ENCODE measurements at regions not wholly inside any gene's neighbourhood (a gene's known extent, or its start where the extent isn't known, plus 50 kb on each side); places are given as distances from the start of the nearest gene placed in this dataset.

DNA sequence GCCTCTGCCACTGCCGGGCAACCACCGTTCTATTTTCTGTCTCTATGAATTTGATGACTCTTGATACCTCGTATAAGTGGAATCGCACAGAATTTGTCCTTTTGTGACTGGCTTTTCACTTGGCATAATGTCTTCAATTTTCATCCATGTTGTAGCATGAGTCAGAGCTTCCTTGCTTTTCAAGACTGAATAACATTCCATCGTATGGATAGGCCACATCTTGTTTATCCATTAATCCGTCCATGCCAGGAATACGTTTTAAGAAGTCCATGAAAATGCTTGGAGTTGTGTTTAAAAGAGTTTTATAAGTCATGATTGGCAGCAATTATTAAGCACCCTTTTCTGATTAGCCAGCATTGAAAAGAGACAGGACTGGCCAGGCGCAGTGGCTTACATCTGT, 53.6 kb upstream of the CLDN10 start:
- no peaks in the 10 kb centered on the region for H3K36me3 ChIP-seq (ENCODE audit: control insufficient read depth in 2 of 4, insufficient read depth in 4 of 4, low read length in 3 of 4)

More for the DNA sequence above, 53.6 kb upstream of the CLDN10 start:
- H3K18ac ChIP-seq (ENCODE audit: extremely low read depth, low read length) = no peak overlapping the region
- 93% methylated on average over 8 of the region's 8 CpGs; no CpG with 5 or more reads in 1 of the 2 experiments for whole genome bisulfite sequencing, 2 experiments (ENCODE audit: extremely low coverage in 1 of 2, insufficient coverage in 1 of 2, insufficient read length in 1 of 2, insufficient replicate concordance in 2 of 2, low coverage in 1 of 2, low lambda C conversion rate in 2 of 2, missing lambda C conversion rate in 1 of 2)
- ChIA-PET CTCF (ENCODE audit: partially characterized antibody) (interaction anchor here (0.6 to 5.9 kb wide), 3 partner anchors 19 to 65 kb away, joined by 4 to 62 read pairs (median 4); no protein-coding TSS in a partner anchor), POLR2A (ENCODE audit: partially characterized antibody) (no interaction called here)
- no peaks in the 10 kb centered on the region for H3K4me1 ChIP-seq (replicated peaks in 1 of 4; ENCODE audit: control insufficient read depth in 3 of 4, insufficient read depth in 4 of 4, low read length in 3 of 4)
- H4K91ac ChIP-seq (replicated peaks; ENCODE audit: insufficient read length, low read length) = no peak overlapping the region
- H3K9ac ChIP-seq (replicated peaks in 1 of 4; ENCODE audit: extremely low read depth in 1 of 4, low read depth in 3 of 4, low read length in 3 of 4) = no peak overlapping the region
- no peak overlapping the region for H3K27ac ChIP-seq (ENCODE audit: low read depth, low read length)
- no peak overlapping the region for H3K23ac ChIP-seq (ENCODE audit: insufficient read length)
- TF ChIP-seq, protein P1, sequence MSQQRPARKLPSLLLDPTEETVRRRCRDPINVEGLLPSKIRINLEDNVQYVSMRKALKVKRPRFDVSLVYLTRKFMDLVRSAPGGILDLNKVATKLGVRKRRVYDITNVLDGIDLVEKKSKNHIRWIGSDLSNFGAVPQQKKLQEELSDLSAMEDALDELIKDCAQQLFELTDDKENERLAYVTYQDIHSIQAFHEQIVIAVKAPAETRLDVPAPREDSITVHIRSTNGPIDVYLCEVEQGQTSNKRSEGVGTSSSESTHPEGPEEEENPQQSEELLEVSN (IDR thresholded peaks at IDR 0.05) = no peak
- no peak for TF ChIP-seq CTBP2 (IDR thresholded peaks at IDR 0.05; ENCODE audit: borderline replicate concordance, insufficient read depth, insufficient read length, low read length)
- H3K23me2 ChIP-seq (ENCODE audit: low read depth, low read length) = no peaks in the 10 kb centered on the region
- H4K5ac ChIP-seq (ENCODE audit: insufficient read length, low read depth, low read length) = no peak overlapping the region
- H2BK12ac ChIP-seq (ENCODE audit: low read depth, low read length) = no peak overlapping the region
- H3K4me3 ChIP-seq (ENCODE audit: extremely low read depth in 1 of 4, insufficient read depth in 2 of 4, low read depth in 3 of 4, low read length in 4 of 4) = no peak overlapping the region
- no peak overlapping the region for H2AK5ac ChIP-seq (ENCODE audit: low read depth, low read length)
- H3K14ac ChIP-seq (ENCODE audit: insufficient read length) = no peak overlapping the region
- H3K56ac ChIP-seq (replicated peaks; ENCODE audit: insufficient read length, low read depth, low read length) = no peak overlapping the region
- no peak overlapping the region for H3K4me2 ChIP-seq (ENCODE audit: insufficient read depth in 1 of 2, low read depth in 2 of 2, low read length in 2 of 2)
- H2BK15ac ChIP-seq (ENCODE audit: low read length) = no peak overlapping the region
- H3K79me2 ChIP-seq (ENCODE audit: control insufficient read depth in 1 of 2, insufficient read depth in 2 of 2, low read length in 2 of 2) = no peaks in the 10 kb centered on the region
- no peaks in the 10 kb centered on the region for H3K27me3 ChIP-seq (replicated peaks in 1 of 4; ENCODE audit: control insufficient read depth in 3 of 4, extremely low read depth in 1 of 4, insufficient read depth in 3 of 4, low read length in 3 of 4)
- no peak overlapping the region for H4K8ac ChIP-seq (ENCODE audit: extremely low read depth, insufficient read depth, low read length)
- no peak overlapping the region for H2BK5ac ChIP-seq (ENCODE audit: low read depth, low read length)
- no peak for FAIRE-seq
- no peak for DNase-seq (ENCODE audit: low read depth in 1 of 2, low spot score in 2 of 2)
- H4K20me1 ChIP-seq (replicated peaks in 1 of 2; ENCODE audit: control insufficient read depth in 1 of 2, insufficient read depth in 2 of 2, low read length in 2 of 2) = no peaks in the 10 kb centered on the region
- no peak overlapping the region for H3K4ac ChIP-seq (replicated peaks; ENCODE audit: insufficient read length, low read depth, low read length)
- no peak overlapping the region for H2AFZ ChIP-seq (ENCODE audit: low read length)
- no peak overlapping the region for H2BK20ac ChIP-seq (ENCODE audit: low read length)
- peaks cover 3 to 4% of the 10 kb centered on the region in 2 experiments; a peak in 1 of 4 replicates for H3K9me3 ChIP-seq (ENCODE audit: insufficient read depth in 2 of 2, low read depth in 1 of 2, low read length in 1 of 2)
- H3K79me1 ChIP-seq (ENCODE audit: low read depth, low read length) = no peaks in the 10 kb centered on the region
- H2BK120ac ChIP-seq (replicated peaks; ENCODE audit: low read depth, low read length) = no peak overlapping the region

Data from H1 (cell line).